ENCODE measurements at regions not wholly inside any gene's neighbourhood (a gene's known extent, or its start where the extent isn't known, plus 50 kb on each side); places are given as distances from the start of the nearest gene placed in this dataset.

- no peaks in the 10 kb centered on the region for H3K9me3 ChIP-seq
- no peak overlapping the region for H3K27ac ChIP-seq
- TF ChIP-seq CTCF (IDR thresholded peaks at IDR 0.05) (no peak), POLR2A (IDR thresholded peaks at IDR 0.05) (no peak), POLR2AphosphoS5 (IDR thresholded peaks at IDR 0.05) (no peak)
- no peaks in the 10 kb centered on the region for H3K27me3 ChIP-seq
- intact Hi-C loops (cut with DNase I; ENCODE audit: low total_unique reads), result no loop called here
- no peaks in the 10 kb centered on the region for H3K4me1 ChIP-seq
- no peak for DNase-seq (ENCODE audit: low spot score in 2 of 2)
- H3K36me3 ChIP-seq, result no peaks in the 10 kb centered on the region
- no peak overlapping the region for H3K4me3 ChIP-seq
These were observed 81.8 kb upstream of the RASA1 start for GRCh38 chr5:87185838-87186237.

GRCh38 chr5:87188391-87188790 lies 79.3 kb upstream of the RASA1 start:
- intact Hi-C loops (cut with DNase I; ENCODE audit: low total_unique reads), result no loop called here
- Histone ChIP-seq H3K27me3 (no peaks in the 10 kb centered on the region), H3K4me3 (no peak overlapping the region), H3K27ac (no peak overlapping the region), H3K36me3 (no peaks in the 10 kb centered on the region), H3K4me1 (no peaks in the 10 kb centered on the region), H3K9me3 (no peaks in the 10 kb centered on the region)
- DNase-seq (ENCODE audit: low spot score in 2 of 2), result no peak
- TF ChIP-seq POLR2AphosphoS5 (IDR thresholded peaks at IDR 0.05), result no peak
- no peak for TF ChIP-seq POLR2A (IDR thresholded peaks at IDR 0.05)
- no peak for TF ChIP-seq CTCF (IDR thresholded peaks at IDR 0.05)

- Histone ChIP-seq H3K27ac (no peak overlapping the region), H3K4me1 (no peaks in the 10 kb centered on the region), H3K9me3 (no peaks in the 10 kb centered on the region), H3K36me3 (no peaks in the 10 kb centered on the region), H3K27me3 (no peaks in the 10 kb centered on the region), H3K4me3 (no peak overlapping the region)
- DNase-seq (ENCODE audit: low spot score in 2 of 2), result no peak
- TF ChIP-seq POLR2AphosphoS5 (IDR thresholded peaks at IDR 0.05) (no peak), POLR2A (IDR thresholded peaks at IDR 0.05) (no peak), CTCF (IDR thresholded peaks at IDR 0.05) (no peak)
- intact Hi-C loops (cut with DNase I; ENCODE audit: low total_unique reads), result no loop called here
These were observed 77.6 kb upstream of the RASA1 start for GRCh38 chr5:87190041-87190440.

GRCh38 chr5:87190687-87191086 lies 77.0 kb upstream of the RASA1 start:
- H3K36me3 ChIP-seq, result no peaks in the 10 kb centered on the region
- no peak for DNase-seq (ENCODE audit: low spot score in 2 of 2)

GRCh38 chr5:87191645-87192044 lies 76.0 kb upstream of the RASA1 start:
- Histone ChIP-seq H3K27ac (no peak overlapping the region), H3K36me3 (no peaks in the 10 kb centered on the region), H3K27me3 (no peaks in the 10 kb centered on the region), H3K4me3 (no peak overlapping the region), H3K4me1 (no peaks in the 10 kb centered on the region), H3K9me3 (no peaks in the 10 kb centered on the region)
- no peak for TF ChIP-seq POLR2A (IDR thresholded peaks at IDR 0.05)
- TF ChIP-seq CTCF (IDR thresholded peaks at IDR 0.05), result no peak
- DNase-seq (ENCODE audit: low spot score in 2 of 2), result no peak
- intact Hi-C loops (cut with DNase I; ENCODE audit: low total_unique reads), result no loop called here

More at GRCh38 chr5:87190687-87191086, 77.0 kb upstream of the RASA1 start:
- H3K27me3 ChIP-seq, result no peaks in the 10 kb centered on the region
- intact Hi-C loops (cut with DNase I; ENCODE audit: low total_unique reads), result no loop called here
- no peak for TF ChIP-seq POLR2A (IDR thresholded peaks at IDR 0.05)
- no peak overlapping the region for H3K27ac ChIP-seq
- H3K4me3 ChIP-seq, result no peak overlapping the region
- H3K9me3 ChIP-seq, result no peaks in the 10 kb centered on the region
- no peaks in the 10 kb centered on the region for H3K4me1 ChIP-seq

GRCh38 chr5:87195104-87195591 lies 72.5 kb upstream of the RASA1 start:
- Histone ChIP-seq H3K27me3 (no peaks in the 10 kb centered on the region), H3K27ac (no peak overlapping the region), H3K36me3 (no peaks in the 10 kb centered on the region), H3K4me3 (no peak overlapping the region), H3K9me3 (no peaks in the 10 kb centered on the region), H3K4me1 (no peaks in the 10 kb centered on the region)
- intact Hi-C loops (cut with DNase I; ENCODE audit: low total_unique reads), result no loop called here
- DNase-seq (ENCODE audit: low spot score in 2 of 2), result no peak
- TF ChIP-seq CTCF (IDR thresholded peaks at IDR 0.05), result no peak

Measured in breast epithelium (tissue), 4 donors.